H1 (cell line): ENCODE measurements at regions not wholly inside any gene's neighbourhood (a gene's known extent, or its start where the extent isn't known, plus 50 kb on each side); places are given as distances from the start of the nearest gene placed in this dataset.

Source experiments
- ASH2L ChIP-seq: fragments of 200-600, 300-600 bp; sonication (generic); IDR thresholded peaks from one replicate; pipeline ENCODE4 v1.7.1; 2017; ENCODE audit warnings: low read length
- GTF2F1 ChIP-seq: IDR thresholded peaks from 2 replicates; pipeline ENCODE4 v1.6.1; 2012; ENCODE audit warnings: low read depth, low read length, improper control_type of control experiment, borderline replicate concordance
- RBBP5 ChIP-seq: IDR thresholded peaks from 2 replicates; pipeline ENCODE4 v1.7.1; 2012; ENCODE audit warnings: low read depth, mild to moderate bottlenecking, inconsistent platforms, low read length, moderate library complexity, borderline replicate concordance
- RFX5 ChIP-seq: IDR thresholded peaks from 2 replicates; pipeline ENCODE4 v1.6.1; 2011; ENCODE audit warnings: low read depth, low read length, improper control_type of control experiment, borderline replicate concordance
- SUZ12 ChIP-seq: fragments of 200-600 bp; sonication (generic); IDR thresholded peaks from 2 replicates; pipeline ENCODE4 v1.6.1; 2012; ENCODE audit warnings: mild to moderate bottlenecking, inconsistent platforms, low read length, moderate library complexity, mixed read lengths
- USF2 ChIP-seq: IDR thresholded peaks from 2 replicates; pipeline ENCODE4 v1.6.1; 2011; ENCODE audit warnings: low read length, improper control_type of control experiment

- TF ChIP-seq USF2 (no peak), SUZ12 (no peak), GTF2F1 (no peak), ASH2L (no peak), RBBP5 (no peak), RFX5 (no peak)
These were observed 372.3 kb upstream of the CCNH start (continued) for GRCh38 chr5:87784879-87785495.
